ENCODE measurements at regions not wholly inside any gene's neighbourhood (a gene's known extent, or its start where the extent isn't known, plus 50 kb on each side); places are given as distances from the start of the nearest gene placed in this dataset.

GRCh38 chr4:11603591-11604194 lies 175.0 kb upstream of the HS3ST1 start:
- no peaks in the 10 kb centered on the region for H4K20me1 ChIP-seq (ENCODE audit: insufficient read depth)
- no peak overlapping the region for H3K4me2 ChIP-seq (ENCODE audit: low read length)
- H3K9me3 ChIP-seq (ENCODE audit: low read length): no peaks in the 10 kb centered on the region
- TF ChIP-seq SMC3 (conservative IDR thresholded peaks at IDR 0.05; ENCODE audit: poor library complexity) (no peak), POLR2AphosphoS5 (IDR thresholded peaks at IDR 0.05) (no peak), RAD21 (conservative IDR thresholded peaks at IDR 0.05) (no peak), MXI1 (conservative IDR thresholded peaks at IDR 0.05; ENCODE audit: poor library complexity, severe bottlenecking) (no peak), EZH2 (IDR thresholded peaks at IDR 0.05; ENCODE audit: borderline replicate concordance, insufficient read depth, low read length, poor library complexity, severe bottlenecking) (no peak)
- TF ChIP-seq, protein P1, sequence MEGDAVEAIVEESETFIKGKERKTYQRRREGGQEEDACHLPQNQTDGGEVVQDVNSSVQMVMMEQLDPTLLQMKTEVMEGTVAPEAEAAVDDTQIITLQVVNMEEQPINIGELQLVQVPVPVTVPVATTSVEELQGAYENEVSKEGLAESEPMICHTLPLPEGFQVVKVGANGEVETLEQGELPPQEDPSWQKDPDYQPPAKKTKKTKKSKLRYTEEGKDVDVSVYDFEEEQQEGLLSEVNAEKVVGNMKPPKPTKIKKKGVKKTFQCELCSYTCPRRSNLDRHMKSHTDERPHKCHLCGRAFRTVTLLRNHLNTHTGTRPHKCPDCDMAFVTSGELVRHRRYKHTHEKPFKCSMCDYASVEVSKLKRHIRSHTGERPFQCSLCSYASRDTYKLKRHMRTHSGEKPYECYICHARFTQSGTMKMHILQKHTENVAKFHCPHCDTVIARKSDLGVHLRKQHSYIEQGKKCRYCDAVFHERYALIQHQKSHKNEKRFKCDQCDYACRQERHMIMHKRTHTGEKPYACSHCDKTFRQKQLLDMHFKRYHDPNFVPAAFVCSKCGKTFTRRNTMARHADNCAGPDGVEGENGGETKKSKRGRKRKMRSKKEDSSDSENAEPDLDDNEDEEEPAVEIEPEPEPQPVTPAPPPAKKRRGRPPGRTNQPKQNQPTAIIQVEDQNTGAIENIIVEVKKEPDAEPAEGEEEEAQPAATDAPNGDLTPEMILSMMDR (IDR thresholded peaks at IDR 0.05; ENCODE audit: poor library complexity, severe bottlenecking): no peak
- TF ChIP-seq, protein P2, sequence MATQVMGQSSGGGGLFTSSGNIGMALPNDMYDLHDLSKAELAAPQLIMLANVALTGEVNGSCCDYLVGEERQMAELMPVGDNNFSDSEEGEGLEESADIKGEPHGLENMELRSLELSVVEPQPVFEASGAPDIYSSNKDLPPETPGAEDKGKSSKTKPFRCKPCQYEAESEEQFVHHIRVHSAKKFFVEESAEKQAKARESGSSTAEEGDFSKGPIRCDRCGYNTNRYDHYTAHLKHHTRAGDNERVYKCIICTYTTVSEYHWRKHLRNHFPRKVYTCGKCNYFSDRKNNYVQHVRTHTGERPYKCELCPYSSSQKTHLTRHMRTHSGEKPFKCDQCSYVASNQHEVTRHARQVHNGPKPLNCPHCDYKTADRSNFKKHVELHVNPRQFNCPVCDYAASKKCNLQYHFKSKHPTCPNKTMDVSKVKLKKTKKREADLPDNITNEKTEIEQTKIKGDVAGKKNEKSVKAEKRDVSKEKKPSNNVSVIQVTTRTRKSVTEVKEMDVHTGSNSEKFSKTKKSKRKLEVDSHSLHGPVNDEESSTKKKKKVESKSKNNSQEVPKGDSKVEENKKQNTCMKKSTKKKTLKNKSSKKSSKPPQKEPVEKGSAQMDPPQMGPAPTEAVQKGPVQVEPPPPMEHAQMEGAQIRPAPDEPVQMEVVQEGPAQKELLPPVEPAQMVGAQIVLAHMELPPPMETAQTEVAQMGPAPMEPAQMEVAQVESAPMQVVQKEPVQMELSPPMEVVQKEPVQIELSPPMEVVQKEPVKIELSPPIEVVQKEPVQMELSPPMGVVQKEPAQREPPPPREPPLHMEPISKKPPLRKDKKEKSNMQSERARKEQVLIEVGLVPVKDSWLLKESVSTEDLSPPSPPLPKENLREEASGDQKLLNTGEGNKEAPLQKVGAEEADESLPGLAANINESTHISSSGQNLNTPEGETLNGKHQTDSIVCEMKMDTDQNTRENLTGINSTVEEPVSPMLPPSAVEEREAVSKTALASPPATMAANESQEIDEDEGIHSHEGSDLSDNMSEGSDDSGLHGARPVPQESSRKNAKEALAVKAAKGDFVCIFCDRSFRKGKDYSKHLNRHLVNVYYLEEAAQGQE (IDR thresholded peaks at IDR 0.05; ENCODE audit: borderline replicate concordance): no peak
- H3K9ac ChIP-seq (ENCODE audit: low read length): no peak overlapping the region
- H3F3A ChIP-seq (ENCODE audit: insufficient read depth, low read length, poor library complexity, severe bottlenecking): no peaks in the 10 kb centered on the region
- no peaks in the 10 kb centered on the region for H3K27me3 ChIP-seq (ENCODE audit: insufficient read depth, low read depth, low read length)
- no peaks in the 10 kb centered on the region for H3K36me3 ChIP-seq (ENCODE audit: insufficient read depth, low read length)
- H3K79me2 ChIP-seq (replicated peaks; ENCODE audit: insufficient read depth, low read length): no peaks in the 10 kb centered on the region
- H2AFZ ChIP-seq (ENCODE audit: low read depth, low read length): no peak overlapping the region
- no peak overlapping the region for H3K27ac ChIP-seq (ENCODE audit: low read length)
- H3K4me3 ChIP-seq (ENCODE audit: low read length): no peak overlapping the region
- no peaks in the 10 kb centered on the region for H3K9me2 ChIP-seq (ENCODE audit: insufficient read depth, low read length)

DNA sequence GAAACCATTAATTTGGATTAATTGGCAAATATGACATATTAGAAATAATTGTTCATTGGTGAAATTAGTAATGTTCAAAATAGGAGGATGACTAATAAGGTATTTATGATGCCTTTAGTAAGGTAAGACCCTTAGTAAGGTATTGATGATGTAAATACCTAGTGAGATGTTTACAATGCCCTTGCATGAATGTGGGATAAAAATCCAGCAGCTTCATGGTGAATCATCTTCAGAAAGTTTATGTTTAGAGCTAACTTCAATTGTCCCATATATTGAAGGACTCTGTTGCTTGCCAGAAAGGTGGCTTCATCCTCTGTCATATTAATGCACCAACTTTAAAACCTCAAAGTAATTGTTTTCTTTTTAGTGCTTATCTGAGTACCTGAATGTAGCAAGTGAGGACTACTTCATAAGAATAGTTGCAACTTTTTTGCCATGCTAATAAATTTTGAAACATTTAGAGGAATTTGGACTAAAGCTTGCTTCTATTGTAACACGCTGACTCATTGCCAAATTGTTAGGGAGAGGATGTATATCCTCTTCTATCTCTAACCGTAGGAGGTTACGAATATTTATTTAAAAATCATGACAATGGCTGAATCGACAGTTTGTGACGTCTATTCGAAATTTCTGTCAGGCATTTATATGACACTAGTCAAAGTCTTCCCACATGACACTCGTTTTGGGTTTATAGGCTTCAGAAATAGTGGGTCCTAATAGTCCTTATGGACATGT lies 174.1 kb upstream of the HS3ST1 start:
- Histone ChIP-seq H3K79me2 (replicated peaks; ENCODE audit: insufficient read depth, low read length) (no peaks in the 10 kb centered on the region), H4K20me1 (ENCODE audit: insufficient read depth) (no peaks in the 10 kb centered on the region), H3K9me3 (ENCODE audit: low read length) (no peaks in the 10 kb centered on the region), H3K4me2 (ENCODE audit: low read length) (no peak overlapping the region), H3K9ac (ENCODE audit: low read length) (no peak overlapping the region), H3K9me2 (ENCODE audit: insufficient read depth, low read length) (no peaks in the 10 kb centered on the region), H3K27me3 (ENCODE audit: insufficient read depth, low read depth, low read length) (no peaks in the 10 kb centered on the region), H3K36me3 (ENCODE audit: insufficient read depth, low read length) (no peaks in the 10 kb centered on the region), H3K27ac (ENCODE audit: low read length) (no peak overlapping the region), H3K4me3 (ENCODE audit: low read length) (no peak overlapping the region), H3F3A (ENCODE audit: insufficient read depth, low read length, poor library complexity, severe bottlenecking) (no peaks in the 10 kb centered on the region), H2AFZ (ENCODE audit: low read depth, low read length) (no peak overlapping the region)
- no peak for TF ChIP-seq EP300 (conservative IDR thresholded peaks at IDR 0.05; ENCODE audit: poor library complexity, severe bottlenecking)
- TF ChIP-seq SMC3 (conservative IDR thresholded peaks at IDR 0.05; ENCODE audit: poor library complexity): no peak
- TF ChIP-seq, protein P1 (IDR thresholded peaks at IDR 0.05; ENCODE audit: poor library complexity, severe bottlenecking): no peak
- no peak for TF ChIP-seq MXI1 (conservative IDR thresholded peaks at IDR 0.05; ENCODE audit: poor library complexity, severe bottlenecking)
- no peak for TF ChIP-seq POLR2AphosphoS5 (IDR thresholded peaks at IDR 0.05)
